ENCODE measurements at regions not wholly inside any gene's neighbourhood (a gene's known extent, or its start where the extent isn't known, plus 50 kb on each side); places are given as distances from the start of the nearest gene placed in this dataset.

DNA sequence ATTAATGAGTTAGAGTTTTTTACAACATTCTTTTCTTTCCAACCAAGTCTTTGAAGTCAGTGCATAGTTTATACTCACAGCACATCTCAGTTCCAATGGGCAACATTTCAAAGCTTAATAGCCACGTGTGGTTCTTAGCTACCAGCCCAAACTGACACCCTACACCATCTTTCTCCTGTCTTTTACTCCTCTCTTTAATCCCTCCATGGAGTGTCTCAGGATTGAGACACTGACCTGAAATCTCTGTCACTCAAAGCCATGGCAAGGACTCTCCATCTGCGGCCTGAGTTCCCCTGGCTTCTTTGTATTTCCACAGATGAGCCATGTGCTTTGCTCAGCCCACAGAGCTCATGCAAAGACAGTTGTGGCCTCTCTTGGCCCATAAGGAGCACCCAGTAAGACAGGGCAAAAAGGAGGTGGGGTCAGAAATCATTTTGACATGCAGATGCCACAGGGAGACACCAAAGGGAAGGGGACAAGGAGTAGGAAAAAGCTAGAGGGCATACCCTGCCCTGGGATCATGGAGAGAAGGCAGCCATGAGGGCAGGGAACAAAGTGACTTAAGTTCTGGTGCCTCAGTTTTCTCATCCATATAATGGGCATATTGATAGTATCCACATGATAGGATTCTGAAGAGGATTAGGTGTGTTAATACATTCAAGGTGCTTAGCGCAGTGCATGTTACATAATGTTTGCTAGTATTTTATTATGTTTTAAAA lies 493.6 kb upstream of the PROK2 start:
- no peak for TF ChIP-seq EZH2 (IDR thresholded peaks at IDR 0.05)
- TF ChIP-seq CTCF (IDR thresholded peaks at IDR 0.05), result no peak
